CD14-positive monocyte (primary cell): ENCODE measurements at regions not wholly inside any gene's neighbourhood (a gene's known extent, or its start where the extent isn't known, plus 50 kb on each side); places are given as distances from the start of the nearest gene placed in this dataset.

Source experiments
- DNase-seq, 3 donors: peaks; one replicate each; pipeline ENCODE4 v3.0.0-alpha.2; 2011 to 2022
- H2AFZ ChIP-seq: 2 replicates; pipeline ENCODE4 v1.6.0; 2012; ENCODE audit warnings: mild to moderate bottlenecking, low read depth, low read length, inconsistent platforms; ENCODE audit not compliant: insufficient read depth, poor library complexity, severe bottlenecking
- H3K27ac ChIP-seq, 2 donors: 1 replicate in 1 of 2; 2 replicates in 1 of 2; pipeline ENCODE4 v1.5.1; 2012 to 2013; ENCODE audit warnings: low read length in 2 of 2, control low read depth in 1 of 2, inconsistent platforms in 1 of 2, low read depth in 1 of 2, mild to moderate bottlenecking in 1 of 2
- H3K27me3 ChIP-seq, 2 donors: one replicate each; pipeline versions ENCODE4 v1.6.0 to v1.6.1; 2011 to 2013; ENCODE audit warnings: low read length in 2 of 2; ENCODE audit not compliant: control insufficient read depth in 2 of 2, insufficient read depth in 2 of 2
- H3K36me3 ChIP-seq, 2 donors: replicated peaks in 1 of 2; 1 replicate in 1 of 2; 2 replicates in 1 of 2; pipeline versions ENCODE4 v1.5.1 to v1.6.1; 2012 to 2013; ENCODE audit warnings: low read length in 2 of 2, control low read depth in 1 of 2, inconsistent platforms in 1 of 2, mild to moderate bottlenecking in 1 of 2; ENCODE audit not compliant: insufficient read depth in 2 of 2, control insufficient read depth in 1 of 2
- H3K4me1 ChIP-seq, 2 donors: 1 replicate in 1 of 2; 2 replicates in 1 of 2; pipeline versions ENCODE4 v1.5.1 to v1.6.1; 2012 to 2013; ENCODE audit warnings: low read length in 2 of 2, control low read depth in 1 of 2, inconsistent platforms in 1 of 2, mild to moderate bottlenecking in 1 of 2, moderate library complexity in 1 of 2; ENCODE audit not compliant: insufficient read depth in 2 of 2, control insufficient read depth in 1 of 2
- H3K4me2 ChIP-seq: replicated peaks from 2 replicates; pipeline ENCODE3; 2012; ENCODE audit warnings: low read length, moderate library complexity, mild to moderate bottlenecking; ENCODE audit not compliant: poor library complexity, severe bottlenecking; ENCODE audit errors: extremely low read depth
- H3K4me3 ChIP-seq, 3 experiments: fragments of 200-600 bp in 1 of 3; sonication (generic) in 1 of 3; replicated peaks in 1 of 3; 1 replicate in 2 of 3; 2 replicates in 1 of 3; pipeline ENCODE4 v1.5.1; 2011 to 2013; ENCODE audit warnings: low read length in 3 of 3, mild to moderate bottlenecking in 3 of 3, control low read depth in 2 of 3, low read depth in 2 of 3, inconsistent platforms in 1 of 3, moderate library complexity in 1 of 3
- H3K79me2 ChIP-seq: 2 replicates; pipeline ENCODE4 v1.6.0; 2012; ENCODE audit warnings: mild to moderate bottlenecking, control low read depth, inconsistent platforms, low read length, moderate library complexity; ENCODE audit not compliant: insufficient read depth
- H3K9ac ChIP-seq: 2 replicates; pipeline ENCODE4 v1.6.0; 2017; ENCODE audit warnings: low read length, mild to moderate bottlenecking; ENCODE audit not compliant: insufficient read depth, poor library complexity, severe bottlenecking
- H3K9me3 ChIP-seq, 2 donors: replicated peaks in 1 of 2; 1 replicate in 1 of 2; 2 replicates in 1 of 2; pipeline versions ENCODE4 v1.5.1 to v1.6.1; 2012 to 2013; ENCODE audit warnings: low read length in 2 of 2, control low read depth in 1 of 2; ENCODE audit not compliant: control insufficient read depth in 1 of 2, insufficient read depth in 1 of 2
- H4K20me1 ChIP-seq: 2 replicates; pipeline ENCODE4 v1.6.0; 2012; ENCODE audit warnings: mild to moderate bottlenecking, low read length, control low read depth, moderate library complexity; ENCODE audit not compliant: insufficient read depth
- H3K27ac Mint-ChIP-seq, 7 donors: one replicate each; pipeline ENCODE4 v1.8.0; 2020; ENCODE audit warnings: mild to moderate bottlenecking in 7 of 7, mixed read lengths in 7 of 7, moderate library complexity in 6 of 7, inconsistent platforms in 2 of 7
- H3K27me3 Mint-ChIP-seq, 3 donors: one replicate each; pipeline ENCODE4 v1.8.0; 2021 to 2022; ENCODE audit warnings: low read depth in 3 of 3, mild to moderate bottlenecking in 3 of 3, mixed read lengths in 3 of 3, moderate library complexity in 3 of 3, inconsistent platforms in 1 of 3
- H3K36me3 Mint-ChIP-seq, 2 donors: one replicate each; pipeline ENCODE4 v1.8.0; 2020; ENCODE audit warnings: mixed read lengths in 2 of 2, inconsistent platforms in 1 of 2, mild to moderate bottlenecking in 1 of 2
- H3K4me1 Mint-ChIP-seq: one replicate; pipeline ENCODE4 v1.8.0; 2020; ENCODE audit warnings: mild to moderate bottlenecking, mixed read lengths
- H3K4me3 Mint-ChIP-seq, 2 donors: one replicate each; pipeline ENCODE4 v1.8.0; 2020; ENCODE audit warnings: mild to moderate bottlenecking in 2 of 2, mixed read lengths in 2 of 2, moderate library complexity in 1 of 2
- H3K9me3 Mint-ChIP-seq, 7 donors: one replicate each; pipeline ENCODE4 v1.8.0; 2020 to 2022; ENCODE audit warnings: mixed read lengths in 7 of 7, mild to moderate bottlenecking in 6 of 7, moderate library complexity in 6 of 7, inconsistent platforms in 2 of 7
- CTCF ChIP-seq: fragments of 200-600 bp; IDR thresholded peaks from one replicate; pipeline ENCODE4 v1.8.0; 2022; ENCODE audit warnings: antibody characterized with exemption, mild to moderate bottlenecking
- WGBS: methylation state at CpG from one replicate; pipeline ENCODE4 v1.1.5; 2013; ENCODE audit warnings: missing lambda C conversion rate; ENCODE audit not compliant: insufficient coverage; 5-methylcytosine and 5-hydroxymethylcytosine counted together
- intact Hi-C, 2 donors: fragments of 100-400 bp; cut with micrococcal nuclease; formaldehyde crosslinking; loops; one replicate each; pipeline versions ENCODE4 v1.15.0 to v1.15.1; 2023

GRCh38 chr3:117916839-117917238 is 1117.8 kb downstream of the IGSF11 start:
- Histone ChIP-seq H3K79me2 (no peaks in the 10 kb centered on the region), H3K4me1 (no peaks in the 10 kb centered on the region), H3K9me3 (no peaks in the 10 kb centered on the region), H3K4me3 (no peak overlapping the region), H4K20me1 (no peaks in the 10 kb centered on the region), H3K9ac (no peak overlapping the region), H3K27me3 (no peaks in the 10 kb centered on the region), H2AFZ (no peak overlapping the region), H3K27ac (no peak overlapping the region), H3K36me3 (no peaks in the 10 kb centered on the region), H3K4me2 (no peak overlapping the region)
- DNase-seq, result no peak
- Mint-ChIP-seq H3K27ac (no peak overlapping the region), H3K4me3 (no peak overlapping the region), H3K4me1 (no peaks in the 10 kb centered on the region), H3K9me3 (peaks cover 0 to 4% (median 2%) of the 10 kb centered on the region in 7 donors), H3K27me3 (peaks cover 0 to 4% (median 0%) of the 10 kb centered on the region in 3 donors), H3K36me3 (no peaks in the 10 kb centered on the region)
- WGBS, result no CpG with 5 or more reads among the region's 2 CpGs
- intact Hi-C loops, result no loop called here
- no peak for TF ChIP-seq CTCF

GRCh38 chr3:117919621-117920020 is 1115.0 kb downstream of the IGSF11 start:
- Mint-ChIP-seq H3K27ac (no peak overlapping the region), H3K36me3 (no peaks in the 10 kb centered on the region), H3K4me3 (no peak overlapping the region), H3K9me3 (peaks cover 0 to 3% (median 0%) of the 10 kb centered on the region in 7 donors), H3K27me3 (peaks cover 0 to 1% (median 0%) of the 10 kb centered on the region in 3 donors), H3K4me1 (no peaks in the 10 kb centered on the region)
- Histone ChIP-seq H3K4me3 (no peak overlapping the region), H3K4me1 (no peaks in the 10 kb centered on the region), H3K27ac (no peak overlapping the region), H3K27me3 (no peaks in the 10 kb centered on the region), H2AFZ (no peak overlapping the region), H4K20me1 (no peaks in the 10 kb centered on the region), H3K79me2 (no peaks in the 10 kb centered on the region), H3K9me3 (no peaks in the 10 kb centered on the region), H3K4me2 (no peak overlapping the region), H3K36me3 (no peaks in the 10 kb centered on the region), H3K9ac (no peak overlapping the region)
- intact Hi-C loops, result no loop called here
- DNase-seq, result no peak
- TF ChIP-seq CTCF, result no peak
- no CpG with 5 or more reads among the region's 1 CpG for WGBS
